Peyer's patch (tissue), 4 donors: ENCODE measurements at regions not wholly inside any gene's neighbourhood (a gene's known extent, or its start where the extent isn't known, plus 50 kb on each side); places are given as distances from the start of the nearest gene placed in this dataset.

Experiments
- DNase-seq, 3 donors: peaks; one replicate each; pipeline ENCODE4 v3.0.0-alpha.2; 2017 to 2019
- H3K27ac ChIP-seq, 4 donors: fragments of 200-600 bp; sonication (generic); one replicate each; pipeline ENCODE4 v1.5.1; 2016 to 2019
- H3K27me3 ChIP-seq, 2 donors: fragments of 200-600 bp; sonication (generic); one replicate each; pipeline ENCODE4 v1.5.1; 2019
- H3K36me3 ChIP-seq, 3 donors: fragments of 200-600 bp; sonication (generic); one replicate each; pipeline ENCODE4 v1.5.1; 2016 to 2019
- H3K4me1 ChIP-seq, 4 donors: fragments of 200-600 bp; sonication (generic); one replicate each; pipeline ENCODE4 v1.5.1; 2016 to 2019
- H3K4me3 ChIP-seq, 4 donors: fragments of 200-600 bp; sonication (generic); 1 replicate in 3 of 4; 2 replicates in 1 of 4; pipeline ENCODE4 v1.5.1; 2016 to 2019; ENCODE audit warnings: mild to moderate bottlenecking in 1 of 4
- H3K9me3 ChIP-seq, 4 donors: fragments of 200-600 bp; sonication (generic); one replicate each; pipeline ENCODE4 v1.5.1; 2016 to 2019; ENCODE audit warnings: mild to moderate bottlenecking in 1 of 4
- POLR2A ChIP-seq, 2 donors: fragments of 450-650 bp; IDR thresholded peaks; one replicate each; pipeline ENCODE4 v1.5.1; 2017; ENCODE audit warnings: antibody characterized with exemption in 2 of 2, mild to moderate bottlenecking in 2 of 2, moderate library complexity in 2 of 2
- TF ChIP-seq, protein P1 (sequence below), 6 experiments: fragments of 450-650 bp in 4 of 6; fragments of 200-600 bp in 2 of 6; sonication (generic) in 1 of 6; IDR thresholded peaks; one replicate each; pipeline ENCODE4 v1.5.1; 2017 to 2019; ENCODE audit warnings: antibody characterized with exemption in 6 of 6, mild to moderate bottlenecking in 3 of 6, moderate library complexity in 1 of 6

DNA sequence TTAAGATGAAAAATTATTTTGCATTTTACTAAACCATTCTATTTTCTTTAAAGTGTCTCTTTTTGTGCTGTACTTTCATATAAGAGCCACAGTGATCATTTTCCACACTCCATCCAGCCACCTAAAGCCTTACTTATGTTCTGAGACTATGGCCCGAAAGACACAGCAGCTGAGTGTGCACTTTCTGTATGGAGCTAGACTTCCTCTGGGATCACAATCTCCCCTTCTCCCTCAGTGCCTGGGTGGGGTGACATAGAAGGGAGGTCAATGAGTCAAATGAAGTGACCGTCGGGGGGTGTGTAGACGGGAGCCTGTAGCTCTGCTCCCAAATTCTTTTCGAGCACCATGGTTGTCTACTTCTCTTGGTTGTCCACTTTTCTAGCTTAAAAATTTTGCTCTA, 97.8 kb upstream of the ARL4C start:
- DNase-seq: no peak
- TF ChIP-seq POLR2A (IDR thresholded peaks at IDR 0.05): no peak
- TF ChIP-seq, protein P1, sequence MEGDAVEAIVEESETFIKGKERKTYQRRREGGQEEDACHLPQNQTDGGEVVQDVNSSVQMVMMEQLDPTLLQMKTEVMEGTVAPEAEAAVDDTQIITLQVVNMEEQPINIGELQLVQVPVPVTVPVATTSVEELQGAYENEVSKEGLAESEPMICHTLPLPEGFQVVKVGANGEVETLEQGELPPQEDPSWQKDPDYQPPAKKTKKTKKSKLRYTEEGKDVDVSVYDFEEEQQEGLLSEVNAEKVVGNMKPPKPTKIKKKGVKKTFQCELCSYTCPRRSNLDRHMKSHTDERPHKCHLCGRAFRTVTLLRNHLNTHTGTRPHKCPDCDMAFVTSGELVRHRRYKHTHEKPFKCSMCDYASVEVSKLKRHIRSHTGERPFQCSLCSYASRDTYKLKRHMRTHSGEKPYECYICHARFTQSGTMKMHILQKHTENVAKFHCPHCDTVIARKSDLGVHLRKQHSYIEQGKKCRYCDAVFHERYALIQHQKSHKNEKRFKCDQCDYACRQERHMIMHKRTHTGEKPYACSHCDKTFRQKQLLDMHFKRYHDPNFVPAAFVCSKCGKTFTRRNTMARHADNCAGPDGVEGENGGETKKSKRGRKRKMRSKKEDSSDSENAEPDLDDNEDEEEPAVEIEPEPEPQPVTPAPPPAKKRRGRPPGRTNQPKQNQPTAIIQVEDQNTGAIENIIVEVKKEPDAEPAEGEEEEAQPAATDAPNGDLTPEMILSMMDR (IDR thresholded peaks at IDR 0.05): no peak

DNA sequence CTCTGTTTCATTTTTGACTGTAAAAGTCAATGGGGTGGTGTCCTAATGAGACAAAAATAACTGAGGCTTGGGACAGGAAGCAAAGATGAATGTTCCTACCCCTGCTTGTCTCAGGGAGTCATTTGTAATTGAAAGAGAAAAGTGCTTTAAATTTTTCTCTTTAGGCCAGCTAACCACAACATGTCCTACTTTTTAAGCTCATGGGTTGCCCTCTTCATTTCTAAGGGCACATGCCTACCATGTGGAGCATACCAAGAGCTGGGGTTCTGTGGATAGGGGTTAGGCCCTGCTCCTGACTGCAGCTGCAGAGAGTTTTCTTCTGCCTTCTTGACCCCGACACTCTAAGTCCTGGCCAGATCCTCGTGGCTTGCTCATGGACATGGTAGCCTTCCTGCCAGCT, 96.8 kb upstream of the ARL4C start:
- DNase-seq: no peak
- Histone ChIP-seq H3K4me1 (no peaks in the 10 kb centered on the region), H3K9me3 (no peaks in the 10 kb centered on the region), H3K27ac (no peak overlapping the region), H3K36me3 (no peaks in the 10 kb centered on the region), H3K4me3 (no peak overlapping the region), H3K27me3 (no peaks in the 10 kb centered on the region)
- TF ChIP-seq POLR2A (IDR thresholded peaks at IDR 0.05): no peak
- TF ChIP-seq, protein P1 (IDR thresholded peaks at IDR 0.05): no peak

More for the DNA sequence above, 97.8 kb upstream of the ARL4C start:
- H3K9me3 ChIP-seq: no peaks in the 10 kb centered on the region
- no peak overlapping the region for H3K4me3 ChIP-seq
- H3K36me3 ChIP-seq: no peaks in the 10 kb centered on the region
- H3K4me1 ChIP-seq: no peaks in the 10 kb centered on the region
- no peak overlapping the region for H3K27ac ChIP-seq
- no peaks in the 10 kb centered on the region for H3K27me3 ChIP-seq

DNA sequence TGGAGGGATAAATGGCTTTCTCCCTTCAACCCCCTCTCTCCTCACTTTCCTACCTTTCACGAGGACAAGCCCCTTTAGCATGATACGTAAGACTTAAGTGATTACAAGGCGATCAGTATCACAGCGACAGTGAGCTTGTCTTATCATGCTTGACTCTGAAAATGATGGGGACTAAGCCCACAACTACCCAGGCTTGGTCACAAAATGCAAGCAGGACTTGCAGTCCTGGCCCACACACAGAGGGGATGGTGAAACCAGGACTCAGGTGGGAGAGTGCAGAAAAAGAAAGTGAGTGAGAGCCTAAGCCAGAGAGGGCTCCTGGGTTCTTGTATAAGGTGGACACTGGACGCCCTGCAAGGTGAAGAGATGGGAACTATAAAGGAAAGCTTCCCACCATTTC, 95.7 kb upstream of the ARL4C start:
- no peaks in the 10 kb centered on the region for H3K27me3 ChIP-seq
- TF ChIP-seq, protein P1 (IDR thresholded peaks at IDR 0.05): no peak
- TF ChIP-seq POLR2A (IDR thresholded peaks at IDR 0.05): no peak
- H3K27ac ChIP-seq: no peak overlapping the region
- H3K9me3 ChIP-seq: no peaks in the 10 kb centered on the region
- H3K4me3 ChIP-seq: no peak overlapping the region
- DNase-seq: no peak
- H3K4me1 ChIP-seq: no peaks in the 10 kb centered on the region
- no peaks in the 10 kb centered on the region for H3K36me3 ChIP-seq

DNA sequence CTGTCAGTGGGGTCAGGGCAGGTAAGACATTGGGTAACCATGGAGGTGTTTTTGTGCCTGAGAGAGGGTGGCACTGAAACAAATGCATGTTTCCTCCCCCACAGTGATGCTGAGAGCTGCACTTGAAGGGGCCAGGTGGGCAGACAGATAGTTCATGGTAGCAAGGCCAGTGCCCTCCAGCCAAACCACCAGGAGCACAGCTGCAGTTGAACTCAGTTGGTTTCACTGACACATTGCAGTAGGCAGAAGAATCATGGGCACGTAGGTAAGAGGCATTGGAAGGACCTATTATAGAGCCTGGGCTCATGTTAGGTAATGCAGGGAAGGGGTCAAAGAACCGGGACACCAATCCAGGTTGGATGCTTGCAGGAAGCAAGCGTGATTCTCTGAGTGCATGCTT, 93.2 kb upstream of the ARL4C start:
- no peaks in the 10 kb centered on the region for H3K27me3 ChIP-seq
- no peaks in the 10 kb centered on the region for H3K36me3 ChIP-seq
- no peak overlapping the region for H3K4me3 ChIP-seq
- no peak for DNase-seq
- no peaks in the 10 kb centered on the region for H3K9me3 ChIP-seq
- no peaks in the 10 kb centered on the region for H3K4me1 ChIP-seq
- no peak overlapping the region for H3K27ac ChIP-seq
- TF ChIP-seq, protein P1 (IDR thresholded peaks at IDR 0.05): no peak
- TF ChIP-seq POLR2A (IDR thresholded peaks at IDR 0.05): no peak

DNA sequence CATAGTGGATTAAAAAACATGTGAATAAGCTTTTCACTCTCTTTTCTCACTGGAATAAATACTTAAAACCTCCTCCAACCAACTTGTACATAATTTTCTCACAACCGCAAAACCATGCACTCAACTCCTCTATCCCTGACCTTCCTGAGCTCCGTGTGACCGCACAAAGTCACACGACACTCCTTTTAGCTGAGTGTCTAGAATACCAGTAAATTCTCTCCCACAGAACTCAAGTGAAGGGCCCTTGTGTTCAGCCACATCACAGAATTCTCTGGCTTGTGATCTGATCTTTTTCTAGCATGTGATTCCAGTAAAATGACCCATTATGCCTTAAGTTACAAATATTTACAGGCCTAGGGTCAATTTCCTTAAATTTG, 91.2 kb upstream of the ARL4C start:
- Histone ChIP-seq H3K4me3 (no peak overlapping the region), H3K27me3 (no peaks in the 10 kb centered on the region), H3K36me3 (no peaks in the 10 kb centered on the region), H3K4me1 (no peaks in the 10 kb centered on the region), H3K27ac (no peak overlapping the region), H3K9me3 (no peaks in the 10 kb centered on the region)
- TF ChIP-seq, protein P1 (IDR thresholded peaks at IDR 0.05): no peak
- TF ChIP-seq POLR2A (IDR thresholded peaks at IDR 0.05): no peak
- DNase-seq: no peak

DNA sequence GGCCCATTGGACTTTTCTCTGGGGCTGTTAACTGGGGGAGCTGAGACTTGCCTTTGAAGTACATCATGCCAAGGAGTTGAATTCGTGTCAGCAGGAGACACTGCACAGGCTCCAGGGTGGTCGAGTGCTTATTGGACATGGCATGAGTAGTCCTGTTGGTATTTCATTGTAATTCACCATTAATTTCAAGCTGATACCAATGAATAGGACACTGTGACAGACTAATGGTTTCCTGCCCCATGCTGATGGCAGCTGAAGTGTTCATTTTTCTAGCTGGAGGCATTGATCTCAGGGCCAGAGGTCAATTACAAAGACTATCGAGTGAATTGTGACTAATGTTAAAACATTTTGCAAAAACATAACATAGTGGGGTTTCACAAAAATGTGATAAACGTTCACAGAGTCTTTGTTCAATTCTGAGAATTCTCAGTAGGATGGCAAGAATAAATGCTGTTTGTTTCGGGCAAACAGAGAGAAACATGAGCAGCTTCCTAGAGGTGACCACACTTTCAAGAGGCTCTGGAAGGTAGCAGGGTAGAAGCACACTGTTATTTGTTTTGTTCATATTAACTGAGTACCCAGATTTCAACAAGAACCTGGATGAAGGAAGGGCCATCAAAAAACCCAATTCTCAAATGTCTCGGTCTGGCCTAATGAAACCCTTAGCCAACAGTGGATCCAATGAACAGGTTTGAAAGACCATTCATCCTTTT, 90.6 kb upstream of the ARL4C start:
- no peak for DNase-seq
- no peaks in the 10 kb centered on the region for H3K9me3 ChIP-seq

More for the DNA sequence above, 90.6 kb upstream of the ARL4C start:
- TF ChIP-seq, protein P1 (IDR thresholded peaks at IDR 0.05): no peak
- no peak for TF ChIP-seq POLR2A (IDR thresholded peaks at IDR 0.05)
- no peaks in the 10 kb centered on the region for H3K4me1 ChIP-seq
- no peaks in the 10 kb centered on the region for H3K27me3 ChIP-seq
- no peak overlapping the region for H3K27ac ChIP-seq
- H3K4me3 ChIP-seq: no peak overlapping the region
- no peaks in the 10 kb centered on the region for H3K36me3 ChIP-seq
